RWPE2 (cell line): ENCODE measurements at regions not wholly inside any gene's neighbourhood (a gene's known extent, or its start where the extent isn't known, plus 50 kb on each side); places are given as distances from the start of the nearest gene placed in this dataset.

Experiments
- ATAC-seq: fragments of 200-7000 bp; cut with Tn5 transposase; 3 replicates; pipeline ENCODE4 v1.9.1; 2021; ENCODE audit warnings: low read depth
- DNase-seq: peaks from one replicate; pipeline ENCODE4 v3.0.0-alpha.2; 2020; ENCODE audit warnings: low spot score
- H3K27ac ChIP-seq: fragments of 450-650 bp; 2 replicates; pipeline ENCODE4 v1.5.1; 2017; ENCODE audit warnings: mild to moderate bottlenecking; ENCODE audit not compliant: poor library complexity, severe bottlenecking
- H3K27me3 ChIP-seq: fragments of 250-450 bp; sonication (Bioruptor Pico); 2 replicates; pipeline ENCODE4 v1.5.1; 2021; ENCODE audit warnings: mild to moderate bottlenecking, moderate library complexity; ENCODE audit not compliant: insufficient read depth, poor library complexity, severe bottlenecking
- H3K36me3 ChIP-seq: fragments of 250-450 bp; sonication (Bioruptor Pico); 2 replicates; pipeline ENCODE4 v1.5.1; 2020; ENCODE audit warnings: low read depth, mild to moderate bottlenecking, moderate library complexity
- H3K4me1 ChIP-seq: fragments of 250-450 bp; sonication (Bioruptor Pico); 2 replicates; pipeline ENCODE4 v1.5.1; 2021; ENCODE audit warnings: mild to moderate bottlenecking, moderate library complexity; ENCODE audit not compliant: insufficient read depth, poor library complexity, severe bottlenecking
- H3K4me3 ChIP-seq: fragments of 250-450 bp; sonication (Bioruptor Pico); 2 replicates; pipeline ENCODE4 v1.5.1; 2021; ENCODE audit warnings: mild to moderate bottlenecking, moderate library complexity; ENCODE audit not compliant: severe bottlenecking
- H3K9me3 ChIP-seq: fragments of 250-450 bp; sonication (Bioruptor Pico); 2 replicates; pipeline ENCODE4 v1.5.1; 2021; ENCODE audit warnings: mild to moderate bottlenecking, moderate library complexity; ENCODE audit not compliant: severe bottlenecking
- TF ChIP-seq, protein P1 (sequence below): fragments of 450-650 bp; IDR thresholded peaks from one replicate; pipeline ENCODE4 v1.5.1; 2017; ENCODE audit warnings: mild to moderate bottlenecking, moderate library complexity; ENCODE audit not compliant: poor library complexity, severe bottlenecking

DNA sequence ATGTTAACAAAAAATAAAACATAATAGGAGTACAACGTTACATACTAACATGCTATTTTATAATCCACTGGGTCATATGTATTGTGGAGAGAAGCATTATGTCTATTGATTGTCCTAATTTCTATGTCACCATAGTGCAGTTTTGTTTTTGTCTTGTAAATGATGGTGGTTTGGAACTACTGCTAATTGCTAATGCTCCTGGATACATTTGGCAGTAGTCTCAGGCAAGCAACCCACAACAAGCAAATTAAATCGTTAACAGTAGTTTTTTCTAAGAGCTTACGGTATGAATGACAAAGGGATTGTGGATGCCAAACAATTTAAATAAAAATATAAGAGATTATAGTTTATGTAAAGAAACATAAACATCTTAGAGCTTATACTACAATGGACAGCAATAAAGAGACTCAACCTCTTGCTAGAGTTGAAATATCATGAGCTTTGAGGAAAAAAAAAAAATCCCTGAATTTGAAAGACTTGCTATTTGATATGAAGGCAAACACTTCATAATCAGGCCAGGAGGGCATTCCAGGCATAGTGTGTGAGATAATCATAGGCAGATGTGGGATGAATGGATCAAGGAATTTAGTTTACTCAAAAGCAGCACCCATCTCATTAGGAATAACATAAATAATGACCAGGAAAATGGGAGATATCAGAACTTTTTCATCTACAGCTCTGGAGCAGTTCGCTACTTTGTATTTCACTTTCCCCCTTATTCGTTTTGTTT, 181.3 kb downstream of the CCDC59 start:
- no peak for ATAC-seq
- no peak overlapping the region for H3K4me3 ChIP-seq
- H3K4me1 ChIP-seq, result no peaks in the 10 kb centered on the region

DNA sequence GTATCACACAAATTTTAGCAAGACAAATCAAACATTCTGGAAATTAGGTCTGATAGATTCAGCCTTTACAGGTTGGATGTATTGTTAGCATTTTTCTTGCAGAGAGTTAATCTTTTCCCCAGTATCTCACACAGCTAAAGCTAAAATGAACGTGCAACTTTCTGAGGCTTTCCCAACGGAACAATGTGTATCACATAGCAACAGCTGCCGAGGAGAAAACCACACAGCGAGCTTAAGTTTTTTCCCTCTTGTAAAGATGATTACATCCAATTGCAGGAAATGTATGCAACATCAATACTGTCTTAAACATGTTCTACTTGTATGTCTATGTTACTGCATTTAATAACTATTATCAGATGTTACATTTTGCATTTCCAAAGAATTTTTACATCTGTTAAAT, 182.2 kb downstream of the CCDC59 start:
- ATAC-seq, result no peak
- no peaks in the 10 kb centered on the region for H3K4me1 ChIP-seq
- TF ChIP-seq, protein P1, sequence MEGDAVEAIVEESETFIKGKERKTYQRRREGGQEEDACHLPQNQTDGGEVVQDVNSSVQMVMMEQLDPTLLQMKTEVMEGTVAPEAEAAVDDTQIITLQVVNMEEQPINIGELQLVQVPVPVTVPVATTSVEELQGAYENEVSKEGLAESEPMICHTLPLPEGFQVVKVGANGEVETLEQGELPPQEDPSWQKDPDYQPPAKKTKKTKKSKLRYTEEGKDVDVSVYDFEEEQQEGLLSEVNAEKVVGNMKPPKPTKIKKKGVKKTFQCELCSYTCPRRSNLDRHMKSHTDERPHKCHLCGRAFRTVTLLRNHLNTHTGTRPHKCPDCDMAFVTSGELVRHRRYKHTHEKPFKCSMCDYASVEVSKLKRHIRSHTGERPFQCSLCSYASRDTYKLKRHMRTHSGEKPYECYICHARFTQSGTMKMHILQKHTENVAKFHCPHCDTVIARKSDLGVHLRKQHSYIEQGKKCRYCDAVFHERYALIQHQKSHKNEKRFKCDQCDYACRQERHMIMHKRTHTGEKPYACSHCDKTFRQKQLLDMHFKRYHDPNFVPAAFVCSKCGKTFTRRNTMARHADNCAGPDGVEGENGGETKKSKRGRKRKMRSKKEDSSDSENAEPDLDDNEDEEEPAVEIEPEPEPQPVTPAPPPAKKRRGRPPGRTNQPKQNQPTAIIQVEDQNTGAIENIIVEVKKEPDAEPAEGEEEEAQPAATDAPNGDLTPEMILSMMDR, result no peak
- no peaks in the 10 kb centered on the region for H3K27me3 ChIP-seq
- H3K9me3 ChIP-seq, result no peaks in the 10 kb centered on the region
- DNase-seq, result no peak
- no peak overlapping the region for H3K4me3 ChIP-seq
- H3K27ac ChIP-seq, result no peak overlapping the region
- no peaks in the 10 kb centered on the region for H3K36me3 ChIP-seq

More for the DNA sequence above, 181.3 kb downstream of the CCDC59 start:
- Histone ChIP-seq H3K9me3 (no peaks in the 10 kb centered on the region), H3K36me3 (no peaks in the 10 kb centered on the region), H3K27me3 (no peaks in the 10 kb centered on the region), H3K27ac (no peak overlapping the region)
- TF ChIP-seq, protein P1, result no peak
- no peak for DNase-seq

DNA sequence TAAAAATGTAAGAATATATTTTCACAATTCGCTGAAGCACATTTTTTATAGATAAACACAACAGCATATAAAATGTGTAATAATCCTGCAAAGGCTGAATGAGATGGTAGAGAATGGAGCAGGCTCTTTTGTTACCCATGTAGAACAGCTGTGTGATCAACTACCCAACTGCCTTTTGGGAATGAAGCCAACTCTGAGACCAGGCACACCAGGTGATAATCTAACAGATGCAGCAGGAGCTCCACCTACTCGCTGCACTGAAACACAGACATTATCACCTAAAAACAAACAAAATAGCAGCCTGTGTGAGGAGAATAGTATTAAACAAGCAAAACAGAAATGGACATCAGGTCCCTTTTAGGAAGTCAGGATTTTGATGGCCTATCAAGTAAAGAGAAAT, 183.3 kb downstream of the CCDC59 start:
- TF ChIP-seq, protein P1, result no peak
- Histone ChIP-seq H3K4me3 (no peak overlapping the region), H3K27ac (no peak overlapping the region), H3K9me3 (no peaks in the 10 kb centered on the region), H3K36me3 (no peaks in the 10 kb centered on the region), H3K4me1 (no peaks in the 10 kb centered on the region), H3K27me3 (no peaks in the 10 kb centered on the region)
- no peak for ATAC-seq
- no peak for DNase-seq

DNA sequence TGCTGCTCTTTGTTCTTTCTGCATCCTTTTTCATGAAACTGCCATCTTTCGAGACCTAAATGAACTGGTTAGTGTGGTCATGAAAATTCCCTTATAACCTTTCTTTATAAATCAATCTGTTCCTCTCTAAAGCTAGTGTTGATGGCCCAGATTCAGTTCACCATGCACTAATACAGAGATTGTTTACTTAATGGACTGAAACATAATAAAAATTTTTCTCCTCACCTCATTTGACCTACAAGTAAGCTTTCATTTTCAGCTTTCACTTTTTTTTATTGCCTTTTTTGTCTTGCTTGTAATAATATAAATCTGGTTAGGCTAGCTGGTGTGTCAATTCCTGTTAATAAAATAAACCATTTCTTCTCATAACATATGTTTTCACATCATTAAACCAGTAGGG, 183.8 kb downstream of the CCDC59 start:
- DNase-seq, result no peak
- no peak overlapping the region for H3K27ac ChIP-seq
- no peaks in the 10 kb centered on the region for H3K36me3 ChIP-seq
- no peaks in the 10 kb centered on the region for H3K27me3 ChIP-seq
- no peak for ATAC-seq
- TF ChIP-seq, protein P1, result no peak
- H3K4me1 ChIP-seq, result no peaks in the 10 kb centered on the region
- H3K4me3 ChIP-seq, result no peak overlapping the region
- no peaks in the 10 kb centered on the region for H3K9me3 ChIP-seq

DNA sequence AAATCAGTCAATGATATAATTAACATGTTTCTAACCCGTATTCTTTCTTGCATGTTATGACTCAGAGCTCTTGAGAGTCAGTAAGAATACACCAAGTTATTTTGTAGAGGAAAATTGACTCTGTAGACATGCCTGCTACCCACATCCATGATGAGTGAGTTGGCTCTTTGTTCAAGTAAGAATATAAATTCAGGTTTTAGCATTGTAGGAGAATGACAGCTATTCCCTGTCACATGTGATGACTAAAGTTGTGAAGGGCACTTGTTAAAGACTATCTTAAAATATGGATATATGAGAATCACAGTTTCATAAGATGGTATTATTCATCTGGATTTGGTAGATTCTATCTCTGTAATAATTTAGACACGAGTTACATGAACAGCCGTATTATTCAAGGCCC, 209.1 kb downstream of the CCDC59 start:
- ATAC-seq, result no peak
- no peaks in the 10 kb centered on the region for H3K4me1 ChIP-seq
- TF ChIP-seq, protein P1, result no peak
- H3K27me3 ChIP-seq, result no peaks in the 10 kb centered on the region
- H3K36me3 ChIP-seq, result no peaks in the 10 kb centered on the region
- no peak for DNase-seq
- no peak overlapping the region for H3K4me3 ChIP-seq
- no peak overlapping the region for H3K27ac ChIP-seq
- H3K9me3 ChIP-seq, result no peaks in the 10 kb centered on the region
